Right lobe of liver (tissue), 4 donors: ENCODE measurements at regions not wholly inside any gene's neighbourhood (a gene's known extent, or its start where the extent isn't known, plus 50 kb on each side); places are given as distances from the start of the nearest gene placed in this dataset.

Experiments
- CTCF ChIP-seq, 4 donors: fragments of 200-600 bp in 3 of 4; fragments of 450-650 bp in 1 of 4; IDR thresholded peaks; one replicate each; pipeline versions ENCODE4 v1.5.1 to v1.8.0; 2016 to 2022; ENCODE audit warnings: antibody characterized with exemption in 4 of 4, mild to moderate bottlenecking in 2 of 4
- POLR2A ChIP-seq: fragments of 450-650 bp; IDR thresholded peaks from one replicate; pipeline ENCODE4 v1.6.1; 2017; ENCODE audit warnings: antibody characterized with exemption, mild to moderate bottlenecking
- donor health status: DM: no; HTN: no; CAD: no.
- donor health status: DM: no; HTN: no; CAD: no.
- donor health status: DM: no; HTN: yes; CAD: no.

- TF ChIP-seq CTCF (IDR thresholded peaks at IDR 0.05): no peak
- TF ChIP-seq POLR2A: no peak
Observed at GRCh38 chr5:16346380-16346779, 119.2 kb downstream of the ZNF622 start.
